ENCODE measurements at regions not wholly inside any gene's neighbourhood (a gene's known extent, or its start where the extent isn't known, plus 50 kb on each side); places are given as distances from the start of the nearest gene placed in this dataset.
"Not testable (repeated sequence)": the region's sequence is repeated elsewhere in the genome, so short reads cannot be mapped to it uniquely, and the experiment has no call there.

- no peak for DNase-seq
Observed at GRCh38 chr3:95586754-95587153, 1227.6 kb upstream of the EPHA6 start.

DNA sequence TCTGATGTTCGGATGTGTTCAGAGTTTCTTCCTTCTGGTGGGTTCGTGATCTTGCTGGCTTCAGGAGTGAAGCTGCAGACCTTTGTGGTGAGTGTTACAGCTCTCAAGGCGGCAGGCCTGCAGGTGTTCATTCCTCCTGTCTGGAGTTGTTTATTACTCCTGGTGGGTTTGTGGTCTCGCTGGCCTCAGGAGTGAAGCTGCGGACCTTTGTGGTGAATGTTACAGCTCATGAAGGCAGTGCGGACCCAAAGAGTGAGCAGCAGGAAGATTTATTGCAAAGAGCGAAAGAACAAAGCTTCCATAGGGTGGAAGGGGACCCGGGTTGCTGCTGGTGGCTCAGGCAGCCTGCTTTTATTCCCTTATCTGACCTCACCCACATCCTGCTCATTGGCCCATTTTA is 1226.8 kb upstream of the EPHA6 start:
- DNase-seq = not testable (repeated sequence)

GRCh38 chr3:95588473-95588872 is 1225.9 kb upstream of the EPHA6 start:
- DNase-seq = no peak

- DNase-seq = no peak
Observed at GRCh38 chr3:95595416-95596075, 1218.8 kb upstream of the EPHA6 start.

DNA sequence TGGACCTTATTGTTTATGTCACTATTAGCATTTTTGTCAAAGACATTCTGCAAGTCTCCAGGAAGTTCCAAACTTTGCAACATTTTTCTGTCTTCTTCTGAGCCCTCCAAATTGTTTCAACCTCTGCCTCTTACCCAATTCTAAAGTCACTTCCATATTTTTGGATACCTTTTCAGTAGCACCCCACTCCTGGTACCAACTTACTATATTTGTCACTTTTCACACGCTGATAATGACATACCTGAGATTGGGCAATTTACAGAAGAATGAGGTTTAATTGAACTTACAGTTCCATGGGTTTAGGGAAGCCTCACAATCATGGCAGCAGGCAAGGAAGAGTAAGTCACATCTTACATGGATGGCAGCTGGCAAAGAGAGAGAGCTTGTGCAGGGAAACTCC is 1206.5 kb upstream of the EPHA6 start:
- no peak for DNase-seq

GRCh38 chr3:95609411-95609810 is 1205.0 kb upstream of the EPHA6 start:
- DNase-seq = no peak

DNA sequence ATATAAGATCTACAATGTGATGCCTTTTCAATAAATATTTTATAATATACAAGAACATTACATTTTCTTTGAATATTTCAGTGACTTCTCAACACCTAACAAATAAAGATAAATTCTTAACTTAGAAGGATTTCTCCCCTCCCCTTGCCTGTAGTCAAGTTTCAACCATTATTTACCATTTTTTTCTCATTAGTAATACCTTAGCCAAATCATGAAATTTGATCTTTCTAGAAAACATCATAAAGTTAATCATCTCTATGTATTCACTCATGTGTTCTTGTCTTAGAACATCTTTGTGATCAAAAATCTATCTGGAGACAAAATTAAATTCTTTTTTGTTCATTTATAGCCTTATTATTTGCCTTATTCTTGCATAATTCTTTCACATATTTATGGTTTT is 1201.8 kb upstream of the EPHA6 start:
- no peak for DNase-seq

GRCh38 chr3:95613993-95614392 is 1200.4 kb upstream of the EPHA6 start:
- no peak for DNase-seq

DNA sequence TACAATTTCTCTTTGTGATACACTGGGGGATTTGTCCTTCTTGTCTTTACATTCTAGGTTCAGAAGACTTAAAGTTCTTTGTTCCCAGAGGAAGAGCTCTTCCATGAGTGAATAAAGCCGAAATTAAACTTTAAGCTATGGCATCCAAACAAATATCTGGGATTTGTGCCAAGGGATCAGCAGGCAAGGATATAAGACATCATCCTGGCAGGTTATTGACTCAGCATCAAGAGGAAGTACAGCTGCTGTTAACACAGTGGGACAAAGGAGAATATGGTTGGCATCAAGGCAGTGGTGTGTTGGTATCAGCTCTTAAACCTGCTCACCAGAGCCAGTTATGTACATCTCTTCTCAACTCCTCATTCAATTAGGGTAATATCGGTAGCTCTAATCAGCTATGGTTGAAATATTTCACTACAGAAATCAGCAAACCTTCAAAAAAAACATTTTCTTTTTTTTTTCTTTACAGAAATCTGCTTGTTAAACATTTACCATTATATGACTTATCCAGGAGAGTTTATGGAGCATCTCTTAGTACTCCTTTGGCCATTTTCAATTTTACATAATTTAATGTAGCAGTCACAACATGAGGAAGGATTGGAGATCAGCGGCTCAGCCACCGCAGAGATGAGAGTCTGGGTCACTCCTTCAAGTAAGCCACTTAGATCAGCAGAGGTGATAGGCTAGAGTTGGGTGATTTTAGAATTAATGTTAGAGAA is 1198.6 kb upstream of the EPHA6 start:
- DNase-seq = no peak

DNA sequence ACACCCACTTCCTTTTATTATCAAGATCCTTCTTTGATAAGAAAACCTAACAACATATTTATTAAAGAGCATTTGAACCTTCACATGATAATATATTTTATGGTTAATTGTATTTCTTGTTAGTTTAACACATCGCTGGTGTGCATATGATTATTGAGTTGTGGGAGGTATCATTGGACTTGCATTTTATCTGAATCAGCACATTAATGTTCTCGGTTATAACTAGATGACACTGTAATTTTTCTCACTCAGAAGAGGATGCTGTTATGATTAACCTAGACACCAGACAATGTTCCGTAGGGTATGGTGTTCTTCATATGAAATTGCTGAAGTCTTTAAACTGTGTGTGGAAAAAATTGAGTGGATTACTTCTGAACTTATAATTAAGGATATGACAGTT is 1188.3 kb upstream of the EPHA6 start:
- no peak for DNase-seq

DNA sequence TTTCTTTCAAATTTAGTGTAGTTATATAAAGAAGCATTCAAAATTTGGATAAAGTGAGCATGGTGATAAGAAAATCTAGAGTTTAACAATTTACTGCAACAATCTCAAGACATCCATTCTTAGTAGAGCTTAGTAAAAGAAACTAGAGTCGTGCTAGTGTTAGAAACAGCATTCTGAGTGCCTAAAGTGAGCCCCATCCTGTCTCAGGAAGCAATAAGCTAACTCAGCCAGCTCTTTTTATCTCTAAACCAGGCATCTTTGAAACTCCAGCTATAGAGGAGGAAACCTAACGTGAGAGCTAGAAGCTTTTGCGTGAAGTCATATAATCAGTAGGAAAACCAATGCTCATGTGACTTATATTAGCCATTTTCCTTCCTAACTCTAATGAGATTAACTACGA is 1187.1 kb upstream of the EPHA6 start:
- no peak for DNase-seq

GRCh38 chr3:95627697-95628096 is 1186.7 kb upstream of the EPHA6 start:
- DNase-seq = no peak

GRCh38 chr3:95629802-95630201 is 1184.6 kb upstream of the EPHA6 start:
- no peak for DNase-seq

GRCh38 chr3:95645291-95645690 is 1169.1 kb upstream of the EPHA6 start:
- no peak for DNase-seq

GRCh38 chr3:95654570-95655362 is 1159.6 kb upstream of the EPHA6 start:
- no peak for DNase-seq

DNA sequence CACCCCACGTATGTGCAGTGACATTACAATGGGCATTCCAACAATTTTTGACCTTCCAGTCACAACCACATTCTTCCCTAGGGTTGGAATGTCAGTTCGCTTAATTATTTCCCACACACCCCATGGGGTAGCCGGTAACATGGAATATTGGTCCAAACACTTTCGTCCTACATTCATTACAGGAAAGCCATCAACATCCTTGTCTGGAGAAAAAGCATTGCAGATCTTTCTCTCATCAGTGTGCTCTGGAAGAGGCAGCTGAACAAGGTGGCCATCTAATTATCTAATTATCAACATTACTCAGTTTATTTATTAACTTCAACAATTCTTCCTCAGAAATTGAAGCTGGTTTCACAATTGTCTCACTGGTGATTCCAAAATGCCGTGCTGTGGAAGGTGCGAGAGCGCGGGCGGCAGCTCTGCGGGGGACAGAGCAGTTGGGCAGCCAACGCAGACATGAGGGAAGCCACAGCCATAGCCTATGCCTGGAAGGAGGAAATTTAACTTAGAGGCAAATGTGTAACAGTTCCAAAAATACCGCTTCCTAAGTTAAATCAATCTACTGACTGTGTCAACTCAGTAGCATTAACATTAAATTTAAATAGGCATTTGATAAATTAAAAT is 1158.9 kb upstream of the EPHA6 start:
- no peak for DNase-seq

- no peak for DNase-seq
Observed at GRCh38 chr3:95670765-95671164, 1143.6 kb upstream of the EPHA6 start.

DNA sequence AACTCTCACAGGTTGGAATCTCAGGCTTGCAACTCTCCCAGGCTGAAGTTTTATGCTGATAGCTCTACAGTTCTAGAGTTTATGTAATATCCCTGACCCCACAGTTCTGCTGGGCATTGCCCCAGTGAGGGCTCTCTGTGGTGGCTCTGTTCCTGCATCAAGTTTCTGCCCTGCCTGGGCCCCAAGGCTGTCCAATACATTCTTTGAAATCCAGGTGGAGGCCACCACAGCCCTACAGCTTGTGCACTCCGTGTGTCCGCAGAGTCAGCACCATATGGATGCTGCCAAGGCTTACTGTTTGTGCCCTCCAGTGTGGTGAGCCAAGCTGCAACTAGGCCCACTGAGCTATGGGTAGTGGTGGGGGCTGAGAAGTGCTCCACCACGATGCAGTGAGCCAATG is 1141.2 kb upstream of the EPHA6 start:
- no peak for DNase-seq

DNA sequence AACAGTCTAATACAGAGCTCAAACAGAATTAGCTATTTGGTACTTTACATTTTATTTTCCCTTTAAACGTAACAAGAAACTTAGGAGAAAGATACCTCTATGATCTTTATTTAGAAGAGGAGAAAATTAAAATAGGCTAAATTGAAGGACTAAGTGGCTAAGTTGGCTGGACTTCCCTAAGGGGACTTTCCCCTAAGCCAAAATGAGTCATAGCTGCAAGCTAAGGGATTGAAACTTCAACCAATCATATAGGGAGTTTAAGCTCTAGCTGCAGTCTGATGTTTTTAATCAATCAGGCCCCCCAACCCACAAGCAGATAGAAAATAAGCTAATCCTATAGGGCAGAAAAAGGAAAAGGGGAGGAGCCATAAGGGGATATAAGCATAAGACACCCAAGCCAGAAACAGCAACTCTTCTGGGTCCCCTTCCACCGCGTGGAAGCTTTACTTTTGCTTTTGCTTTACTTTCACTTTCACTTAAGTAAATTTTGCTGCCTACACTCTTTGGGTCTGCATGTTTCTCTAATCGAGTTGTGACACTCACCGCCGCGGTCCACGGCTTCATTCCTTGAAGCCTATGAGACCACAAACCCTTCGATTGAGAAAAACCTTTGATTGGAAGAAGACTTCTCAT is 1108.5 kb upstream of the EPHA6 start:
- DNase-seq = no peak

- no peak for DNase-seq
Observed at GRCh38 chr3:95707268-95707667, 1107.1 kb upstream of the EPHA6 start.

DNA sequence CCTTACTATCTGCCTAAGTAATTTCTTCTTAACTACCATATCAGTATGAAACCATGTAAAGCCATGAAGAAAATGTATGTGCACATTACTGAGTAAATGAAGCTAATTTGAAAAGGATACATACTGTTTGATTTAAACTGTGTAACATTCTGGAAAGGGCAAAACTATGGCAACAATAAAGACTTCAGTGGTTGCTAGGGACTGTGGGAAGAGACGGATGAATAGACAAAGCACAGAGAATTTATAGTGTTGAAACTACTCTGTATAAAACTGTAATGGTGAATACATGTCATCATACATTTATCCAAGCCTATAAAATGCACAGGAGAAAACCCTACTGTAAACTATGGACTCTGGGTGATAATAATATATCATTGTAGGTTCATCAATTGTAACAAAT is 1103.7 kb upstream of the EPHA6 start:
- no peak for DNase-seq

- DNase-seq = no peak
Observed at GRCh38 chr3:95711789-95712188, 1102.6 kb upstream of the EPHA6 start.

GRCh38 chr3:95715128-95715527 is 1099.3 kb upstream of the EPHA6 start:
- no peak for DNase-seq
